ENCODE measurements at regions not wholly inside any gene's neighbourhood (a gene's known extent, or its start where the extent isn't known, plus 50 kb on each side); places are given as distances from the start of the nearest gene placed in this dataset.

GRCh38 chr10:132471484-132471883 lies 66.1 kb upstream of the INPP5A start:
- TF ChIP-seq CTCF (IDR thresholded peaks at IDR 0.05) (no peak), EP300 (IDR thresholded peaks at IDR 0.05) (no peak)
